HG03575 (cell line): ENCODE measurements at regions not wholly inside any gene's neighbourhood (a gene's known extent, or its start where the extent isn't known, plus 50 kb on each side); places are given as distances from the start of the nearest gene placed in this dataset.

Source experiments
- ATAC-seq: cut with Tn5 transposase; IDR thresholded peaks from one replicate; pipeline ENCODE4 v1.9.1; 2021; ENCODE audit not compliant: unreplicated experiment, insufficient number of reproducible peaks, low FRiP score; ENCODE audit errors: extremely low read depth

DNA sequence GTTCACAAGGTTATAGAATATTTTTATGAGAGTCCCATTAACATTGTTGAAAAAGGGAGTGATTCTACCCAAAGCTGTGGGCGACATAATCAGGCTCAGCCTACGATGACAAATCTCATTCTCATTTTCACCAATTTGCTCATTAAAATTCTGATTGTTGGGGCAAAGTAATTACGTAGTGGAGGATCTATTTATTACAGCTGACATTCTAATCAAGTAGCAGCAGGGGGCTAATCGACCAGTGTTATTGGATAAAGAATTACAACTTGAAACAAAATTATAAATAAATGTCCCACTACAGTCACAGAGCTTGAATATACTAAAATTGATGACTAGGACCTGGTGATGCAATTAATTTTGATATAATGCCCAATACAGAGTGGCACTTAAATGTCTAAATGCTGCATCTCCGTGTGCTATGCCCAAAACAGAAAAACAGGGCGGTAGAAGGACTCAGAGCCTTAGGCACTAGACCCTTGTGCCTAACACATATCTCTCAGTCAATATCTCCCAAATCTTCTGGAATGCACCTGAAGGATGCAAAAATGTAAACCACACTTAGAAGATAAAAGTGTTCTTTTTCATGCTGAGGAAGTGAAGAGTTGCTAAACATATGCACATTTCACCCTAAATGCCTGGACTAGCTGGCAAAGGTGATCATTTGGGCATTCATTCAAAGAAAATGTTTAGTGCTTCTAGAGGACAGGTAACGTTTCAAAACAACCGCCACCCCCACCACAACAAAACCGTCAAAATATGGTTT lies 88.3 kb downstream of the CD24 start:
- no peak for ATAC-seq

DNA sequence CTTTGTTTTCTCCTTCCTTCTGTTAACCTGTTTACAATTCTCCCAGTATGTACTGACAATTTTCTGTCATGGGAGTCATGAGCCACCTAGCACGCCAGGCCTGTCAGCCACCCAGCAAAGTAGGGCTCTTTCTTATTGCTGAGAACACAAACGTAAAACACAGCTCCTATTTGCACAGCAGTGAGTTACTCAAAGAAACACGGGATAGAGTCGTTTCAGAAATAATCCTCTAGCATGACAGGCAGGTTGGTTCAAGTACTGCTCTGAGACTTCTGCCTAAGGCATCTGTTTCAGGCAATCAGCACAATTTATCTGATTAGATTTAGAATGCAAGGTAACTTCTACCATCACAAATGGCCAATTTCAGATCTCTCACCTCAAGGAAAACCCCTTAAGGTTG lies 88.8 kb downstream of the CD24 start:
- ATAC-seq = no peak

DNA sequence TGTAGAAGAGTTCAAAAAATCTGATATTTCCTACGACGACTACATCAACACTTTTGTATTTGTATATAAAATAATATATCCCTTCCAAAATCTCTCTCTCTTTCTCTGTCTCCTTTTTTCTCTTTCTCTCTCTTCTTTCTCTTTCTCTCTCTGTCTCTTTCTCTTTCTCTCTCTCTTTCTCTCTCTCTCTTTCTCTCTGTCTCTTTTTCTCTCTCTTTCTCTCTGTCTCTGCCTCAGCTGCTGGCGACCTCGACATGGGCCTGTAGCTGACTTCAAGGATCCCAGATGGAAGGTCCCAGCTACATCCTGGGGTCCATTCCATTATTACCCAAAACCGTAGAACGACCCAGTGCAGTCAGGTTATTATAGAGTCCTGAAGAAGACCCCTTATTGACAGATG lies 90.0 kb downstream of the CD24 start:
- ATAC-seq = no peak

DNA sequence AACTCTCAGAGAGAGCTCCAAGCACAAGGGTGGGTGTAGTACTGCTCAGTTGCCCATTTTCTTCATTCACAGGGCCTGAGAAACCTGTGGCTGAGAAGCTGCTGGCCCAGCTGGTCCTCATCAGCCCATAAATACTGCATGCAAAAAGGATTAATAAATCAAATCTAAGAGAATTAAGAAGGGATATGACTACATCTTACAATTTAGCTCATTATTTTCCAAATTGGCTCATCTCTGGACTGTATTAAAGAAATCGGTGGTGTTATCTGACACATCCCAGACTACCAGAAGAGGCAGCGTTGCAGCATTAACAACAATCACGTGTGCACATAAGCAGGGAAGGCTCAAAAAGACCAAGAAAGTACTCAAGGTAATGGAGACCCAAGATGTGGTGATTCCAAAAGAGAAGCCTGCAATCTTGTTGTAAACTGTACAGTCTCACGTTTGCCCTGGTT lies 90.7 kb downstream of the CD24 start:
- no peak for ATAC-seq

DNA sequence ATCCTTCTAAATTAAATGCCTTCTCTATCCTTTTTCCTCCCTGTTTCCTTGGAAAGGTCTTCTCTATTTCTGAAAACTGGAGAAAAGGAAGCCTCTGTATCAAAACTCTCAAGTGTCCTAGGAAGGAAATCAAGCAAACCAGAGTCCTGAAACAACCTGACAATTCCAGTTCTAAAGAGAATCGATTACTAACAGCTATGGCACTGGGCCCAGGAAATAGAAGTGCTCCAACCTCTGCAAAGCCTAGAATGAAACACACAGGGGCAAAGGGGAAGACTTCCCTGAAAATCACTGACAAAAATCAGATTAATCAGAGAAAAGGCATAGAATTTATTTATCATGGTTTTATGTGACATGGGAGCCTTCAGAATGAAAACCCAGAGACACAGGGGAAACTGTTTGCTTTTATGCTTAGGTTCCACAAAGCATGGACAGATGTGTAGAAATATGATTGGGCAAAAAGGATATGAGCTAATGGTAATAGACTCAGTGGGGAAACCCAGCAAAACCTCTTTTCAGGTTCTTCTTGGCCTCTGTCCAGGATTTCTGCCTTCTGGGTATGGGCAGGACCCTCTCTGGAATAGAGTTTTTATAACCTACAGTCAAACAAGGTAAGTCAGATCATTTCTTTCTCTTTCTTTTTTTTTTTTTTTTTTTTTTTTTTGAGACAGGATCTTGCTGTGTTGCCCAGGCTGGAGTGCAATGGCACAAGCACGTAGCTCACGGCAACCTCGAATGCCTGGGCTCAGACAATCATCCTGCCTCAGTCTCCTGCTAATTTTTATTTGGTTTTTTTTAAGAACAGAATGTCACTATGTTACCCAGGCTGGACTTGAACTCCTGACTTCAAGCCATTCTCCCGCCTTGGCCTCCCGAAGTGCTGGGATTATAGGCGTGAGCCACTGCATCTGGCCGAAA lies 91.7 kb downstream of the CD24 start:
- ATAC-seq = no peak

DNA sequence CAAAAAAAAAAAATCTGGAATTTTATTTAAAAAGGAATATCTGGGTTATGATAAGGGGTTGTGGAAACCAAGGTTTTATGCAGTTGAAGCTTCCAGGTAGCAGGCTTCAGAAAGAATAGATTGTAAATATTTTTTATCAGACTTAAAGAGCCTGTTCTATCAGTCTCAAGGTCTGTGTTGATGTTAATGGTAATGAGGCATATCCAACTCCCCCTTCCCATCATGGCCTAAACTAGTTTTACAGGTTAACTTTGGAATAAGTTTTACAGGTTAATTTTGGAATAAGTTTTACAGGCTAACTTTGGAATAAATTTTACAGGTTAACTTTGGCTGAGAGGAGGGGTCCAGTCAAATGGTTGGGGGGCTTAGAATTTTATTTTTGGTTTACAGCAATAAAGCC lies 92.4 kb downstream of the CD24 start:
- ATAC-seq = no peak

DNA sequence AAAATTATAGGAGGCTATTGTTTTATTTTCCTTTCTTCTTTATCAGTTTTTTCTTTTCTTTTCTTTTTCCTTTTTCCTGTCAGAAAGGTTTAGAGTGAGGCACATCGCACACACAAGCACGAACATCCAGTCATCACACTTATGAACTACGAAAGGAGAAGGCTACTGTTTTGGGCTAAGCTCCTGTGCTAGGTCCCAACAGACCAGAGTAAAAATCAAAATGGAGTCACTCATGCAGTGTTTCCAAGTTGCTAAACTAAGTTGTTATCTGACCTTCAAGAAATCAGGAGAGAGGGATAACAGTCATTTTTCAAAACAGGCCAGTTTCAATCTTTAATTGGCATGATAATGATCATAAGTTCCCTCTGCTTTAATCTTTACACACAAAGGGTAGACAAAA lies 93.6 kb downstream of the CD24 start:
- no peak for ATAC-seq

DNA sequence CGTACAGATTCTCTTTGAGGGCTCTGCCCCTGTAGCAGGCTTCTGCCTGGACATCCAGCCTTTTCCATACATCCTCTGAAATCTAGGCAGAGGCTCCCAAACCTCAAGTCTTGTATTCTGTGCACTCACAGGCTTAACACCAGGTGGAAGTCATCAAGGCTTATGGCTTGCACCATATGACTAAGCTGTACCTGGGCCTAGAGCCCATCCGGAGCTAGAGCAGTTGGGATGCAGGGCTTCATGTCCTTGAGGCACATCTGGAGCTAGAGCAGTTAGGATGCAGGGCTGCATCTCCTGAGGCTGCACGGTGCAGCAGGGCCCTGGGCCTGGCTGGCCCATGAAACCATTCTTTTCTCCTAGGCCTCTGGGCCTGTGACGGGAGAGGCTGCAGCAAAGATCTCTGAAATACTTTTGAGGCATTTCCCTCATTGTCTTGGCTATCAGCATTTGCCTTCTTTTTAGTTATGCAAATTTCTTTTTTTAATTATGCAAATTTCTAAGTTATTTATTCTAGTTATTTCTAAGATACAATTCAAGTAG lies 98.7 kb downstream of the CD24 start:
- ATAC-seq = no peak

DNA sequence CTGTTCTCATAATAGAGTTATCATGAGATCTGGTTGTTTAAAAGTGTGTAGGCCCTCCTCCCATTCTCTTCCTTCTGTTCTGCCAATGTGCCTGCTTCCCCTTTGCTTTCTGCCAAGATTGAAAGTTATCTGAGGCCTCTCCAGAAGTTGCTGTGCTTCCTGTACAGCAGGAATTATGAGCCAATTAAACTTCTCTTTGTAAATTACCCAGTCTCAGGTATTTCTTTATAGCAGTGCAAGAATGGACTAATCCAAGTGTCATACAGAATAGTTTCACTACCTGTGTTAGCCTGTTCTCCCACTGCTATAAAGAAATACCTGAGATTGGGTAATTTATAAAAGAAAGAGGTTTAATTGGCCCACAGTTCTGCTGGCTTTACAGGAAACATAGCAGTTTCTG lies 100.0 kb downstream of the CD24 start:
- ATAC-seq = no peak

DNA sequence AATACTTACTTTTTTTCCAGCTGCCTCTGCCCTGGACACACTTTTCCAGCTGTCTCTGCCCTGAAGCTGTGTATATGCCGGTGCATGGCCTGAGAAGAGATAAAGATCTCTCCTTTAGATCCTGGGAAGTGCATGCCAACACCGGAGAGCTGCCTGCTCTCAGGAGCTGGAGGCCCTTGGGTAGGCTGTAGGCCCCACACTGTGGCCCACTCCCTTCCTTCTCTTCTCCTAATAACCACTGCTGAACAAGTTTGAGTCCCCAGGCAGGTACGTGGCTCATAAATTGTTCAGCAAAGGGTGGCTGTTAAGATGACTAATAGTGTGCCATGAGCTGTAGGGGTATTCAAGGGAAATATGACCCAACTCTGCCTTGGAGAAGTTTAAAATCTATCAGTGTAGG lies 102.5 kb downstream of the CD24 start:
- no peak for ATAC-seq

DNA sequence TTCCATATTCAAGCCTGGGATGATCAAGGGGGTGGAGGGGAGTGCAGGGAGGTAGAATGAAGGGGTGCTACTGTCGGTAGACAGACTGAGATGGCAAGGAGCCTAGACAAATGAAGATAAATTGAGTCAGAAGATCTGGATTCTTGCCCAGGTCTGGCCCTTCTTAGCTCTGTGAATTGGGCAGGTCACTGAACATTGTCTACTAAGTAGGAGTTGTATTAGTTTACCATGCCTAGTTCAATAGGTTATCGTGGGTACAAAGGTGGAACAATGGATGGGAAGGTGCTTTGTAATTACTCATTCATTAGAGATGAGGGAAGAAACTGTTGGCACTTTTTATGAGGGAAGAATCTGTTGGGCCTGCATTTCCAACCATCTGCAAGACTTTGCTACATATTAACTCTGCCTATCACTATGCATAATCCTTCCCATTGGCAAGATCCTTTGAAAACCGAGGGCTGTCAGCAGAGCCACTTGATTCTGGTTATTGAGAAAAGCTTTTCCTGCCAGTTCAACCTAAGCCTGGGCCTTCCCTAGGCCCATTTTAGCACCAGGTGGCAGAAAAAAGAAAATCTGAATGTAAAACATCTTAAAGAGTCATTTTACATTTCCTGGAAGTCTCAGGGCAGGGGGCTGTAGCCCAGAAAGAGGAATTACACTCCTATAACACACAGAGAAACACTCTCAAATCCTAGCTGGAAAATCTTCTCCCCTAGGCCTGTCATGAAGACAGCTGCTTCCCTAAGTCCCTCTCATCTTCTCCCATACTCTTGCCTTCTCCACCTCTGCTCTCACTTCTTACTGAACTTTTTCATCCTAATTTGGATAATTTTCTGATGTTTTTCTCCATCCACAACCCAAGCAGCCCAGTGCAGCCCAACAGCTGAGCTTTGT lies 103.5 kb downstream of the CD24 start:
- no peak for ATAC-seq

DNA sequence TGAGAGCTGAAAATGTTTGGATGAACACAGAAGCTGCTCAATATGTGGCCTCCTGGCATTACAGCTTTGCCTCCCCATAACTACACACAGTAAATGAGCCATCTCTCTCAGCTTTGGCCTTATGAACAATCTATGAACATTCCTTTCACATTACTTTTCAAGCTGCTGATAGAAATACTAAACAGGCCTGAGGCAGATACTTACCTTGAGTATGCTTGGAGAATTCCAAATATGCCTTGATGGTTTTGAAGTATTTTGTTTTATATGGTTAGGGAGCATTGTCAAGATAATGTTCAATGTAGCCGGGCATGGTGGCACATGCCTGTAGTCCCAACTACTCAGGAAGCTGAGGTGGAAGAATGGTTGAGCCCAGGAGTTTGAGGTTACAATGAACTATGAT lies 104.5 kb downstream of the CD24 start:
- ATAC-seq = no peak

DNA sequence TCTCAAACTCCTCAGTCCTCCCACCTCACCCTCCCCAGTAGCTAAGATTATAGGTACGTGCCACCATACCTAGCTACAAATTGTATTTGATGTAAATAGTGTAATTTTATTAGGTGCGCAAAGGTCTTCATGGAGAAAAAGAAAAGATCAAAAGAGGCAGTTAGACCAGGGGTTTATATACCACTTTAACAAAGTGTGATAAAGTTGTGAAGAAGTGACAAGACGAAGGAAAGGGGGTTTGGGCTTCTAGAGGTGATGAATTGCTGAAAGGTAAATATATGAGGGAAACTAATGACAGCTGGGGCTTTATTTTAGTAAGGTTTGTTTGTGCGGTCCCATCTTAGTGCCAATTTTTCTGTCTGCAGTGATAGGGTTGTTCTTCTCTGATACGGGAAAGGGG lies 105.3 kb downstream of the CD24 start:
- ATAC-seq = no peak

DNA sequence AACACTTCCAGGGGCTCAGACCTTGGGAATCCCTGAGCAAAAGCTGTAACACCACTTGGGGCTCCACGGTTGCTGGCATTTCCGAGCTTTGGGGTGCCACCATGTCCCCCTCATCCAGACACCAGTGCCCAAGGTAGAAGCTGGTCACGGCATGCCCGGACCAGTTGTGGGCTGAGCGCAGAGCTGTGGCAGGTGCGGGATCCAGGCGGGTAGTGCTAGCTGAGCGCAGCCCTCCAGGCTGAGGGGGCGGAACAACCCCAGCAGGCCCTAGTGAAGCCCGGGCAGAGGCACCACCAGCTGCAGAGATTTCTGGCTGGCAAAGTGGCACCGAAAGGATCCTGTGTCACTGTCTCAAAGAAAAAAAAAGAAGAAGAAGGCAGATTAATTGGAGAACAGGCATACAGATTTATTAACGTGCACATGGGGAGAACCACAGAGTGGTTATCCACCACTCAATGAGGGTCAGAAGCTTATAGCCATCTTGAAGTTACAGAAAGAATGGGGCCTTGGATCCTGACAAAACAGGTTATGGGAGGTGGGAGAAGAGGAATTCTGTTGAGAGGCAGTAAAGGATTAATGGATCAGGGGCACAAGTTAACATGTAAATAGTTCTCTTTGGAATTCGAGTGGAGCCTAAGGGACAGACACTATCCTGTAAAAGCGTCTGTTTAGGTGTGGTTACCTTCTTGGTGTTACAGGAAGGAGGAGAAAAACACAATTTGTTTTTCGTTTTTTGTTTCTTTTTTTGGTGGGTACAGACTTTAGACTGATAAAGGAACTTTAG lies 107.5 kb downstream of the CD24 start:
- ATAC-seq = no peak

DNA sequence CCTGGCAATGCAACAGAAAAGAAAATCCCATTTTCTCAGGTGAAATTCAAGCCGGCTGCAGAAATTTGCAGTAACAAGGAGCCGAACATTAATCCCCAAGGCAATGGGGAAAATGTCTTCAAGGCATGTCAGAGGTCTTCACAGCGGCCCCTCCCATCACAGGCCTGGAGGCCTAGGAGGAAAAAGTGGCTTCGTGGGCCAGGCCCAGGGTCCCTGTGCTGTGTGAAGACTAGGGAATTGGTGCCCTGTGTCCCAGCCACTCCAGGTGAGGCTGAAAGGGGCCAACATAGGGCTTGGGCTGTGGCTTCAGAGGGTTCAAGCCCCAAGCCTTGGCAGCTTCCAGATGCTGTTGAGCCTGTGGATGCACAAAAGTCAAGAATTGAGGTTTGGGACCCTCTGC lies 111.7 kb downstream of the CD24 start:
- no peak for ATAC-seq

DNA sequence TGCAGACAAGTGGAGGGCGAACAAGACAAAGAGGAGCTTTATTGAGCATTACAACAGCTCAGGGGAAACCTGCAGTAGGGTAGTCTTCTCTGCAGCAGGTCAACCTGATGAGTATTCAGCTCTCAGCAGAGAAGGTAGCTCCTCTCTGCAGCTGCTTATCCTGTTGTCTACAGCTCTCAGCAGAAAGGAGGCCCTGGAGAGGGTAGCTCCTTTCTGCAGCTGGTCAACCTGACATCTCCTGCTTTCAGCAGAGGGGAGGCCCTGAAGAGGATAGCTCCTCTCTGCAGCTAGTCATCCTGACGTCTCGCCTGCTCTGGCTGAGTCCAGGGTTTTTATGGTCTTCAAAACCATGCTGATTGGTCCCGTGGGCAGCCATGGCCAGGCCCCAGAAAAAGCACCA lies 113.6 kb downstream of the CD24 start:
- no peak for ATAC-seq

DNA sequence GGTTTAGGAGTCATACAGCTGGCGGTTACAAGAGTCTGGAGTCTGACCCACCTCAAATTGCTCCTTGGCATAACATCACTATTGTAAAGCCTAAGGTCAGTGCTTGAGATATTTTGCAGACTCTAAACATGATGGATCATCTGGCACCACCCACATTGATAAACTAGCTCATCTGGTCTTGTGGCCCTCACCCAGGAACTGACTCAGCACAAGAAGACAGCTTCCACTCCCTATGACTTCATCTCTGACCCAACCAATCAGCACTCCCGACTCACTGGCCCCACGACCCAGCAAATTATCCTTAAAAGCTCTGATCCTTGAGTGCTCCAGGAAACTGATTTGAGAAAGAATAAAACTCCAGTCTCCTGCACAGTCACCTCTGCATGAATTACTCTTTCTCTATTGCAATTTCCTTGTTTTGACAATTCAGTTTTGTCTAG lies 115.9 kb downstream of the CD24 start:
- no peak for ATAC-seq
